ENCODE measurements at regions not wholly inside any gene's neighbourhood (a gene's known extent, or its start where the extent isn't known, plus 50 kb on each side); places are given as distances from the start of the nearest gene placed in this dataset.

GRCh38 chr9:99282406-99282805, 60.3 kb downstream of the SEC61B start:
- DNase-seq (ENCODE audit: low spot score), result no peak

GRCh38 chr9:99285965-99286364, 63.9 kb downstream of the SEC61B start:
- no peak for DNase-seq (ENCODE audit: low spot score)

- no peak for DNase-seq (ENCODE audit: low spot score)
Measured at GRCh38 chr9:99286536-99286935, 64.5 kb downstream of the SEC61B start.

GRCh38 chr9:99287641-99288040, 65.6 kb downstream of the SEC61B start:
- DNase-seq (ENCODE audit: low spot score), result no peak

GRCh38 chr9:99288830-99289229, 66.7 kb downstream of the SEC61B start:
- DNase-seq (ENCODE audit: low spot score), result no peak

GRCh38 chr9:99294850-99295461, 72.9 kb downstream of the SEC61B start:
- DNase-seq (ENCODE audit: low spot score), result no peak

GRCh38 chr9:99296291-99296951, 74.3 kb downstream of the SEC61B start:
- no peak for DNase-seq (ENCODE audit: low spot score)

- no peak for DNase-seq (ENCODE audit: low spot score)
Measured at GRCh38 chr9:99298614-99299013, 76.5 kb downstream of the SEC61B start.

- no peak for DNase-seq (ENCODE audit: low spot score)
Measured at GRCh38 chr9:99299211-99300102, 77.4 kb downstream of the SEC61B start.

- no peak for DNase-seq (ENCODE audit: low spot score)
Measured at GRCh38 chr9:99300103-99300439, 78.0 kb downstream of the SEC61B start.

GRCh38 chr9:99300603-99301002, 78.5 kb downstream of the SEC61B start:
- DNase-seq (ENCODE audit: low spot score), result no peak

- no peak for DNase-seq (ENCODE audit: low spot score)
Measured at GRCh38 chr9:99303177-99303576, 81.1 kb downstream of the SEC61B start.

GRCh38 chr9:99305124-99305523, 83.0 kb downstream of the SEC61B start:
- no peak for DNase-seq (ENCODE audit: low spot score)

- DNase-seq (ENCODE audit: low spot score), result no peak
Measured at GRCh38 chr9:99305820-99306811, 84.0 kb downstream of the SEC61B start.

- DNase-seq (ENCODE audit: low spot score), result no peak
Measured at GRCh38 chr9:99307851-99308250, 85.8 kb downstream of the SEC61B start.

GRCh38 chr9:99309141-99309939, 87.3 kb downstream of the SEC61B start:
- no peak for DNase-seq (ENCODE audit: low spot score)

- no peak for DNase-seq (ENCODE audit: low spot score)
Measured at GRCh38 chr9:99312736-99313135, 90.7 kb downstream of the SEC61B start.

GRCh38 chr9:99319048-99319447, 97.0 kb downstream of the SEC61B start:
- DNase-seq (ENCODE audit: low spot score), result no peak

- DNase-seq (ENCODE audit: low spot score), result no peak
Measured at GRCh38 chr9:99322299-99322698, 100.2 kb downstream of the SEC61B start.

GRCh38 chr9:99326112-99326916, 104.2 kb downstream of the SEC61B start:
- no peak for DNase-seq (ENCODE audit: low spot score)

Measured in activated CD4-positive, alpha-beta T cell treated with anti-CD3 and anti-CD28 coated beads, Interleukin-2, Interleukin-4, amounts not matched to agents 100 ng/mL and 50 ng/mL, durations not matched to agents 16 hours and 8 hours (primary cell).